GM23248 (cell line): ENCODE measurements at regions not wholly inside any gene's neighbourhood (a gene's known extent, or its start where the extent isn't known, plus 50 kb on each side); places are given as distances from the start of the nearest gene placed in this dataset.
"Not testable (repeated sequence)": the region's sequence is repeated elsewhere in the genome, so short reads cannot be mapped to it uniquely, and the experiment has no call there.

Experiments
- EZH2 ChIP-seq: fragments of 200-600 bp; sonication (generic); IDR thresholded peaks from 2 replicates; pipeline ENCODE4 v1.6.1; 2018; ENCODE audit warnings: antibody characterized with exemption, mild to moderate bottlenecking; ENCODE audit not compliant: insufficient read depth, poor library complexity, severe bottlenecking
- EZH2phosphoT487 ChIP-seq: fragments of 200-600 bp; sonication (generic); IDR thresholded peaks from 2 replicates; pipeline ENCODE4 v1.6.1; 2018; ENCODE audit warnings: antibody characterized with exemption, moderate library complexity, mild to moderate bottlenecking, low read depth; ENCODE audit not compliant: insufficient read depth

DNA sequence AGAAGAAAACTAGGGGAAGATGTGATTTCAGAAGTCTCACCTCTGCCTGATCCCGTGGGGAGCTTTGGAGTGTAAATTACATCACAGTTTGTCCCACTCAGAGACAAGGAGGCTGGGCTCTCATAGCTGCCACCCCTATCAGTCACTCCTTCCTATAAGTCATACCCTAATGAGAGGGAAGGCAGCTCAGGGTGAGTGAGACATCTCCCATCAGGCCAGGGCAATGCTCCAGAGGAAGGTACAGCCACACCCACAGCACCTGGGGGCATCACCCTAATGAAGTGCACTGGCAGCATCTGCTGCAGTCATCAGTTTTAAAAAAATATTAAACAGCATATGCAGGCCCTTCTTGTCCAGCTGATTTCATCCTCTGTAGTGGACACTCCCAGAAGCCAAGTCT is 223.1 kb upstream of the NBPF12 start:
- TF ChIP-seq EZH2, EZH2phosphoT487: not testable (repeated sequence)
